CD4-positive, alpha-beta T cell treated with Interleukin-1 beta for 1 hour (primary cell): ENCODE measurements at regions not wholly inside any gene's neighbourhood (a gene's known extent, or its start where the extent isn't known, plus 50 kb on each side); places are given as distances from the start of the nearest gene placed in this dataset.

Experiments used
- DNase-seq, 2 donors: peaks; one replicate each; pipeline ENCODE4 v3.0.0-alpha.2; 2020 to 2022

DNA sequence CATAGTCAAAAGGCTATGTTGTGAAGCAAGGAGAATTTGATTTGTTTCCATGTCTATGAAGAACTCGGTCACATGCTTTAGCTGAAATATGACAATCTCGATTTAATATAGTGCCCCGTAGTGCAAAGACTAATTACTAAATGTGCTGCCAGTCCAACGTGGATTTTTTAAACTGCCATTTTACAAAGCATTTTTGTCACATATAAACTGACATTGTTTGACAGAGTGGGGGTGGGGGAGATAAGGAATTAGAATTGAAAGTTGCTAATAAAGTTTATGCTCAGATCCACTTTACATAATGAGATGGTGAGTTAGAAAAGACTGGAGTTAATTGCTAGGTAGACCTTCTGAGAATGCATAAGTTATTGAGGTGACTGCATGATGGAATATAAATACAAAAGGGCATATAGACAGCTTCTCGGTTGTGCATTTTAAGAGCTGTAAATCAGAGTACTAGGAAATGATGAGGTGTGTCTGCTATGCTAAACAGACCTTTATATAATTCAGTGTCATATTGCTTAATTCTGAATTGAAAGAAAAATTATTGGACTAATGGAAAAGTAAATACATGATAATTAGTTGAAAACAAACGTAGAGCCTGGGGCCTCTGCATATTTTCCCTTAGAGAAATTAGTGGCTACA lies 158.9 kb upstream of the MTNR1B start:
- DNase-seq = no peak

DNA sequence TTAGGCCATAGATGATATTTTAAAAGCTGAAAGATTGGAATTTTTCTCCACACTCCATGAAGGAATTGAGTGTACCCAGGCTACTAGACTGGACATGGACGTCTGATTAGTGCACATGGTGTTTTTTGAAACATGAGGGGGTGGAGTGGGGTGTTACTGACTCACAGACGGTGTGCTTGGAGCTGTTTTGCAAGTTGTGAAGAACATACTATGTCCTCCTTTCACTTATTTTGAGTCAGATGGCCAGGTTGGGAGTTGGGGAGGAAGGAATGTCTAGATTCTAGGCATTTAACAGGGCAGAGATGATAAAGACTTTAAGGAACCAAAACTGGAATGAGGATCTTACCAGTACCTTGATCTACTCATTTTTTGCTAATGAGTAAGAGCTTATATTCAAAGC lies 158.1 kb upstream of the MTNR1B start:
- no peak for DNase-seq

DNA sequence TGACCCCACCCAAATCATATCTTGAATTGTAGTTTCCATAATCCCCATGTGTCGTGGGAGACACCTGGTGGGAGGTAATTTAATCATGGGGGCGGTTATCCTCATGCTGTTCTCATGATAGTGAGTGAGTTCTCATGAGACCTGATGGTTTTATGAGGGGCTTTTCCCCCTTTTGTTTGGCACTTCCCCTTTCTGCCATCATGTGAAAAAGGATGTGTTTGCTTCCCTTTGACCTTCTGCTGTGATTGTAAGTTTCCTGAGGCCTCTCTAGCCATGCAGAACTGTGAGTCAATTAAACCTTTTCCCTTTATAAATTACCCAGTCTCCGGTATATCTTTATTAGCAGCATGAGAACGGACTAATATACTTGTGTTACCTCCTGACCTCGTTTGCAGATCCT lies 156.6 kb upstream of the MTNR1B start:
- no peak for DNase-seq

DNA sequence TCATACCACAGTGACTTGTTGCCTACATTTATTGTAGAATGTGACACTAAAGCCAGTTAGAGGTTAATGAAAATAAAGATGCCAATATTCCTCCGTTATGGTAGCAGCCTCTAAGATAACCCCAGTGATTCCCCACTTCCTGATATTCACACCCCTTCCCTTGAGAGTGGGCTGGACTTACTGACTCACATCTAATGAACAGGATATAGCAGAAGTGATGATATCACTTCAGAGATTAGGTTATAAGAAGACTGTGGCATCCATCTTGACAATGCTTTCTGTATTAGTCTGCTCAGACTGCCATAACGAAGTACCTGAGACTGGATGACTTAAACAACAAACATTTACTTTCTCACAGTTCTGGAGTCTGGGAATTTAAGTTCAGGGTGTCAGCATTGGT lies 149.6 kb upstream of the MTNR1B start:
- no peak for DNase-seq

DNA sequence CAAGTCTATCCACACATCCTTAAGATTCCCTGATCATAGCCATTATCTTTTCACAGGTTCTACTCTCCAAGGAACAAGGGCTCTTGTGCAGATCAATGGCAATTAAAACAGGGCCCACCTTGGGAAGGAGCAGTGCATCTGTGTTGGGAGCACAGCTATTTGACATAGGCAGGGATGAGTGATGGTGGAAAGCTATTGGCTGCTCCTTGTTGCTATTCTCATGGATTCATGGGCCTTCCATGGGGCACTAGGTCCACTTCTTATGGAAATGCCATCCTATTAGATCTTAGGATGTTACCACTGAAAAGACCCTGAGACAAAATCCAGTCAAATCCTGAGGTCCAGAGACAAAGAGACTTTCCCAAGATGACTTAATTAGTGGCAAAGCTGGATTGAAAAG lies 148.6 kb upstream of the MTNR1B start:
- DNase-seq = no peak

DNA sequence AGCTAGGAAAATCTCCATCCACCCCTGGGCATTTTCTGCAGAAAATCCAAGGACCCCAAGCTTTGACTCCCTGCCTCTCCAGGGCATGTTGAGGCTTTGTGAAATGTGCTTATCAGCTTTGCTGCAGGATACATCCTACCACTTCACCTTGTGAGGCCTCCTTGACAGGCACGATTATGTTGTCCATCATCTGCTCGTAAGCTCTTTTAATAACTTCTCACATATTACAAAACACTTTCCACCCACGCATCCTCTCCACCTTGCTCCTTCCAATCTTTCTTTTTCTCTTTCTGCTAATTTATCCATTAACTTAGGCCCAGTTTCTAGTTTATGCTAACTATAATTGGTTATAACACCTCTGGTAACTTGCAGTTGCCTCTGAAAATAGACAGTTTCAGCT lies 147.0 kb upstream of the MTNR1B start:
- no peak for DNase-seq

DNA sequence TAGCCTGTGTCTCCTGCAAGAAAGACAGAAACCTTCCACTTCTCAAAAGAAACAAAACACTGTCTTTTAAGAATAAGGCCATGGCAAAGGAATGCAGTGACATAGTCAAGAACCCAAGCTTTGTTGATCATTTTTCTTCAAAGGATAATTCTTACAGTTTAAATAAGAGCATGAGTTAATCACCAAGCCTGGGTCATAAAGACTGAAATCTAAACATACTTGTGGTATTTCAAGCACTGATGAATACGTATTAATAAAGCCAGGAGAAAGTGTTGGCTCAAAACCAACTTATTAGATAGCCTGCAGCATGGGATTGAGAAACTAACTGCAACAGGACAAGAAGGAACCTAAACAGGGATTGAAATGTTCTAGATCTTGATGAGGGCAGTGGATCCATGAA lies 143.3 kb upstream of the MTNR1B start:
- no peak for DNase-seq

DNA sequence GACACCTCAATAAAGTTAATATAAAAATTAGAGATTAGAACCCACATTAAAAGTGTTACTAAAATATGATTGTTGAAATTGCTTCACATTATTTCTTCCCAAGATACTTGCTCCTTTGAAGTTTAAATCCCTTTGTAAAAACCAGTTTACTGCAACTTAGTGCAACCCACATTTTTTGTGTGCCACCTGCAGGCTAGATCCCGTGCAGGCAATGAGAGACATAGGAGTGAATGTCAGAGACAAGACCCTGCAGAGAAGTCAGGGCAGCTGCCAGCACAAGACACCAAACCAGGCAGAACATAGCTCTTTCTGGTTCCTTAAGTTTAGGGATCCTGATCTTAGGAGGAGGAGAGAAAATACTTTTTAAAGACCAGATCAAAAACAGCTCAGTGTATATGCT lies 142.8 kb upstream of the MTNR1B start:
- DNase-seq = no peak

DNA sequence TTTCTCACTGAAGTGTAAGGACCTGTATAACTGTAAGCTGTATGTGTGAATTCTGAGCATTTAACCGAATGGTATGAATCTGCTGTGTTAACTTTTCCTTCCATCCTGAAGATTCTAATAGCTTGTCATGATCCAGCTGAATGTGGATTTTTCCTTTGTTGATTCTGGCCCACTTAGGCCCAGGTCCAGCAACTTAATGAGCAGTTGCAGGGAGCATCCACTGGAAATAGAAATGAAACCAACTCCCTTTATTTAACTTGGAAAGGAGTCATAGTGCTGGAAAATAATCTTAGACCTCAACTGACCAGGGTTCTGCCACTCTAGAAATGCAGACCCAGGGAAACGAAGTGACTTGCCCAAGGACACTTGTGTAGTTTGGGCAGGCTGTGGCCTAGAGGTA lies 142.3 kb upstream of the MTNR1B start:
- no peak for DNase-seq

DNA sequence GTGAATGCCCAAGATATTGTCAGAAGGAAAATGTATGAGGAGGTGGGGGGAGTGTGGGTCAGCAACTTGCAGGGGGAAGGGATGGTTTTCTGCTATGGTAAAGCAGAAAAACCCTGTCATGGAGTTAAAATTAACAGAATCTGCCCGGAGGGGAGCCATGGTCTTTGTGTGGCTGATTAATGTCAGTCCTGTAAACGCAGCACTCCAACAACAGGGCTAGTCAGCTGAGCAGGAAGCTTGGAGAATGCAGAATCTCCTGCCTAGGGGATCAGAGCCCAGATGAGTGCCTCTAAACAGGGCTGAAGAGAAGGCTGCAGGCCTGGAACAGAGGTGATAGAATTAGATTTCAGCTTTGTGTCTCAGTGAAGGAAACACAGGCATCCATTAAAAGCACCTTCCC lies 140.9 kb upstream of the MTNR1B start:
- DNase-seq = no peak

DNA sequence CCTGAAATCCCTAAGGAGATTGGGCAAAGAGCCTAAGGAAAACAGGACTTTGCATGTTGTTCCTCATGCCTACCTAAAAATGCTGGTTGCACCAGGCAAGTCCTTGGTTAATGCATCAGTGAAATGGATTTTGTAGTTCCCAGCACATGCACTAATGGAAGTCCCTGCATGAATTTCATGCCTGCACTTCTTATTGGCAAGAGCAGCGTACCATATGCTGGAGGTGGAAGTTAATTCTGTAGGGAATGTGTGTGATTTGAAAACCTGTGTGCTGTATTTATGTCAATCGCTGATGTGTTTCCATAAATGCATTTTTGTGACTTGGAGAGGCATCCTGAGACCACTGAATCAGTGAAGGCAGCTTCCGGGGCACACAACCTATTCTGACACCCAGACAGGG lies 140.3 kb upstream of the MTNR1B start:
- DNase-seq = no peak

DNA sequence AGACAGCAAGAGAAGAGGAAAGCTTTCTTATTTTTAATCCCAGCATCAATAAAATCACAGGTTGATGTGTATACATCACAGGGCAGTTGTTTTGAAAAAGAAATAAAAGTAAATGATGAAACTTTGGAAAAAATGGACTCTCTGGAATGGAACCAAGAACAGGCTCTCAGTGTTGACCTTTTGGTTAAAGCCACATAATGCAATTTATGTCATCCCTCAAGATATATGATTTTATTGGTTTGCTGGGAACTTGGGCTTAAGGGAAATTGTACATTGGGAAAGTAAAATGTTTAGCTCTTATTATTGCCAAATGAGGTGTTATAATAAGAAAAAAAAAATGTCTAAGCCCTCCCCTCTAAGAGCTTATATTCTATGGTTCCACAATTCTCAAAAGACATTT lies 139.8 kb upstream of the MTNR1B start:
- no peak for DNase-seq

DNA sequence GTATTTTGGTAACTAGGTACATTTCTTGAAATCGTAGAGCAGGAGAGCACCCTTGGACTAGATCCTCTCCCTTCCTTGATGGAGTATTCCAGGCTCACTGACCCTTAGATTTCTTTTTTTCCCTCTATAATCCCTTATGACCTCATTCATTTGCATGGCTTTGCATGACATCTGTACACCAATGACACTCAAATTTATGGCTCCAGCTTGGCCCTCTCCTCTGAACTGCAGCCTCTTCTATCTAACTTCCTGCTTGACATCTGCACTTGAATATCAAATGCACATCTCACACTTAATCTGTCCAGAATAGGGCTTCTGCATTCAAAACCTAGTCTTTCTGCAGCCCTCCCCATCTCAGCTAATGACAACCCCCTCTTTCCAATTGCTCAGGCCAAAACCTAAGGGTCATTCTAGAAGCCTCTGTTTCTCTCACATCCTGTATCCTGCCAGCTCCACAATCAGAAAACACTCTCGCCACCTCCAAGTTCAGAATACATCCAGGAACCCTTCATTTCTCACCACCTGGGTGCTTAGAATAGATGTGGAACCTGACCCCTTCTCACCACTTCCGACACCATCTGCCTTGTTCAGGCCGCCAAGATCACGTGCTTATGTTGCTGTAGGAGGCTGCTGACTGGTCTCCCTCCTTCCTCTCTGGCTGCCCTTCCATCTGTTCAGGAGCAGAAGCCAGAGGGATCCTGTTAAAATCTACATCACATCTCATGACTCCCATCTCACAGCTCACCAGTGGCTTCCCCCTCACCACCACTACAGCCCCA lies 138.9 kb upstream of the MTNR1B start:
- no peak for DNase-seq

DNA sequence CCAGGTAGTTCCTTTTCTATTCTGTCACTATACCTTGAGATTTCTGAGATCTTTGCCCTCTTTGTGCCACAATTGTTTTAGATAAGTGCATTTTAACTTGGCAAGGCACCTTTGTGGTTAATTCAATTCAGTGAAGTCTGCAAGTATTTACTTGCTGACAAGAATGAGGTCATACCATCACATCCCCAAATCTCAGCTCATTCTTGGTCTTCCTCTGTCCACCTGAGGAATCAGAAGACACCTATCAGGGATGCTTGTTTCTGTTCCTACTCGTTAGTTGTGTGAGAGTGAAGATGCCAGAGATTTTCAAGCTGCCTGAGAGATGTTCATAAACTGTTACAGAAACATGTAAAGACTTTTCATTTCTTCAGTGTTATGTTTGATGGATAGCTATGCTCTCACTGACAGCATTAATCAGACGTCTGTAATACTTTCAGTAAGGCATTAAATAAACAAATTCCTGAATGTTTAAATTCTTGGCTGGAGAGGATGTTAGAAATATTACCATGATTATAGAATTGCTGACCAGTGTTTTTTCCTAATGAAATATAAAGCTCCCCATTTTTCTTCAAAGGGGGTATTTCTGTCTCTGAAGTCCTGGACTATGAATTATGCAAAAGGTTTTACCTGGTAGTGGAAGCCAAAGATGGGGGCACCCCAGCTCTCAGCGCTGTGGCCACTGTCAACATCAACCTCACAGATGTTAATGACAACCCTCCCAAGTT lies 135.0 kb upstream of the MTNR1B start:
- DNase-seq = no peak

DNA sequence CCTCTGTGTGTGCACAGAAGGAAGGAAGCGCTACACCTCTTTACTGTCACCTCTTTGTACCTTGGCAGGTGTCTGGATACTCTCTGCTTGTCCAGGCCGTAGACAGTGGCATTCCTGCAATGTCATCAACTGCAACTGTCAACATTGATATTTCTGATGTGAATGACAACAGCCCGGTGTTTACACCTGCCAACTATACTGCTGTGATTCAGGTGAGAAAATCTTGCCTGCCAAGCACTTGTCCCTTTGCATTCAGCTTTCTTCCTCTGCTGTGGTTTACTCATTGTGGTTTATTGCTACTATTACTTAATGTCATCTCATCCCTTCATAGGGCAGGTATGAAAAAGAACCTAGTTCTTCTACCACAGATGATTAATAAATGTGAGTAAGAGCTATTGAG lies 131.9 kb upstream of the MTNR1B start:
- DNase-seq = no peak

DNA sequence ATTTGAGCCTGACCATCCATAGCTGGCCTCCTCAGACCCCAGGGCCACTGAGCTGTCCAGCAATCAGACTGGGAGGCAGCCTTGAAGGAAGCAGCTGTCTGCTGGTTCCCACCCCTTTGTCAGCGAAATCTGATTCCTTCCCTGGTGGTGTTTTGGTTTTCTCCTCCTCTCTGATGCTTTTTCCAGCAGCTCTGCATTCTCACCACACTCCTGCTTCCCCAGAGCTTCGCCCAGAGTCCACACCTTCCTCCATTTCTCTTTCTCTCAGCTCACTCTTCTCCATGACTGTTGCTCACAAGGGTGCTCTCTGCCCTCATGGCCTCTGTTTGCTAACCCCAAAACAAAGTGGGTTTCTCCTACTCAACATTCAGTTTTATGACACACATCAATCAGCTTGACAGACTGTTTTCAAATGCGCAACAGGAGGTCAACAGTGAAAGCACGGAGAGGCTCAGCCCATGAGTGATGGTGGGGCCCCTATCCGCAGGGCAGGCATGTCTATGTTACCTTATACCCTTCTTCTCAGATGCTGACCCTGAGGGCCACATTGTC lies 130.6 kb upstream of the MTNR1B start:
- no peak for DNase-seq

DNA sequence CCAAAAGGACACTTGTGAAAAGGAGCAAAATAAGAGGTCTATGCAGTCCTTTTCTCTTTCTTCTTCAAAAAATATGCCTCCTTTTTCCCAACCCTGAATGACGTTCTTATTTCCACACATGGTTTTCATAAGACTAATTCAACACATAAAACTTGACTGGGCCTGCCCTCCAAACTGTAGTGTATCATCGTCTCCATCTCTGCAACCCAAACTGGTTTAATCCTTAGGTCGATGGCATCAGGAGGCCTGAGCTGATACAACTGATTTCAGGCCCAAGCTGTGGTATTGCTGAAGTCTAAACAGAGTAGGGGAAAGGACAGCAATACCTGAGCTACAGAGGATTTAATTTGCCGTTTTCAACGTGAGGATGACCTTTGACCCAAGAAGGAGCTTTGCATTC lies 130.0 kb upstream of the MTNR1B start:
- no peak for DNase-seq

DNA sequence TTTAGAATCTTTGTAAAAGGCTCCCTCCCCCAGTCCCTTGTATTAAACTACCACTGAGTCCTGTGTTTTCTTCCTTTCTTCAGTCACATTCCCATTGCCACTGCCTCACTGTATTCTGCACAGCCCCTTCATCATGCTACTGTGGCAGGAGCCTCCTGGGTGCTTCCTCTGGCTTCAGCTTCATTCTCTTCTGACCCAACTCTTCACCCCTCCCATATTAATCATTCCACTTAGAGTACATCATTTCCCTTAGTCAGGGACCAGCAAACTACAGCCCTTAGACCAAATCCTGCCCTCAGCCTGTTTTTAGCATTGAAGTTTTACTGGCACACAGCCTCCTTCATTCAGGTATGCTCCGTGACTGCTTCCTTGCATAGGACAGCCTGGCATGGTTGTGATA lies 127.7 kb upstream of the MTNR1B start:
- DNase-seq = no peak

DNA sequence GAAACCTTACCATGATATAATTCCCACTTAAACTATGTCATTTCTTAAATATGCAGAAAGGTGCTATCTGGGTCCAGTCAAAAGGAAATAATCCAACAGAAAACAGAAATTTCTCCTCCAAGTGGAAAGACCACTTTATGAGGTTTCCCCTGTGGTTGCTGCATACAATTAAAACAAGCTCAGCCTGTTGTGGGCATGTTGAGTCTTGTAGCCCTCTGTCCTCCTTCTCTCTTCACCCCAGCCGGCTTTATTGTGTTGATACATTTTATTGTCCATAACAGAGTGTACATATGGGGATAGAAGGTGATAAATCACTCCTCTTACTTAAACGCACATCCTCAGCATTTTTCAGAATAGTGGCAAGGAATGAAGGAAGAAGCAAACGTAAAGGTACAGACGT lies 126.0 kb upstream of the MTNR1B start:
- DNase-seq = no peak

DNA sequence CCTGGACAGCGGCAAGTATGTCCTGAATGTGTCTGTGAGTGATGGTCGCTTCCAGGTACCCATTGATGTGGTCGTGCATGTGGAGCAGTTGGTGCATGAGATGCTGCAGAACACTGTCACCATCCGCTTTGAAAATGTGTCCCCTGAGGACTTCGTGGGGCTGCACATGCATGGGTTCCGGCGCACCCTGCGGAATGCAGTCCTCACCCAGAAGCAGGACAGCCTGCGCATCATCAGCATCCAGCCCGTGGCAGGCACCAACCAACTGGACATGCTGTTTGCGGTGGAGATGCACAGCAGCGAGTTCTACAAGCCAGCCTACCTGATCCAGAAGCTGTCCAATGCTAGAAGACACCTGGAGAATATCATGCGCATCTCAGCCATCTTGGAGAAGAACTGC lies 125.3 kb upstream of the MTNR1B start:
- no peak for DNase-seq

DNA sequence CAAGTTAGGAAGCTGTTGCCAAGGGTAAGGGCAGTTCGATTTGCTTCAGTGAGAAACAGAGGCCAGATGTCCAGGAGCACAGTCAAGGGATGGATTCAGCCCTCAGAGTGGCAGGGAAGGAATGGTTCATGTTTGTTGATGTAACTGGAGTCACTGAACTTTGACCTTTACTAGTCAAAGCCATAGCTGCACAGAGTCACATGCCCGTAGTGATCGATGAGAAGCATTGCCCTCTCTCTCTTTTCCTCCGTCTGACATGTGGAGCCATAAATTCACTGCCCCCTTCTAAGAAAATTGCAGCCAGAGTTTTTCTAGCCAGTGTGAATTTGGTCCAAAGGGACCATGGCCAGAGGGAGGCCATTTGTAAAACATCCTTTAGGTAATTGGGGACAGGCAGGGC lies 124.1 kb upstream of the MTNR1B start:
- no peak for DNase-seq

DNA sequence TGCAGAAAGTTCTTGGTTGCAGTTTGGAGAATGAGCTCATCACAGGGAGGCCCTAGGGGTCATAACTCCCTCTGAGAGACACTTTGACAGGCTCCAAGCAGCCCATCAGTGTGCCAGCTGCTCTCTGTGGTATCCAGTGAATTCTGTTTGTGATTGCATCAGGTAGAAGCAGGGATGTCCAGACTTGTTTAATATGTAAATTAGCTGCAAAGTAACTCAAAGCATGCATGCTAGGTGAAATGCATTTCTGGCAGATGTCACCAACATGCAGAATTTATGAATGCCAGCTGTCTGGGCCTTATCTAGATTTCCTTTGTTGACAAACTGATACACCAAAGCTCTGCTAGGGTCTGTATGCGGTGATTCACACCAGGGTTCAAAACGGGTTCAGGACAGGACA lies 123.6 kb upstream of the MTNR1B start:
- no peak for DNase-seq

DNA sequence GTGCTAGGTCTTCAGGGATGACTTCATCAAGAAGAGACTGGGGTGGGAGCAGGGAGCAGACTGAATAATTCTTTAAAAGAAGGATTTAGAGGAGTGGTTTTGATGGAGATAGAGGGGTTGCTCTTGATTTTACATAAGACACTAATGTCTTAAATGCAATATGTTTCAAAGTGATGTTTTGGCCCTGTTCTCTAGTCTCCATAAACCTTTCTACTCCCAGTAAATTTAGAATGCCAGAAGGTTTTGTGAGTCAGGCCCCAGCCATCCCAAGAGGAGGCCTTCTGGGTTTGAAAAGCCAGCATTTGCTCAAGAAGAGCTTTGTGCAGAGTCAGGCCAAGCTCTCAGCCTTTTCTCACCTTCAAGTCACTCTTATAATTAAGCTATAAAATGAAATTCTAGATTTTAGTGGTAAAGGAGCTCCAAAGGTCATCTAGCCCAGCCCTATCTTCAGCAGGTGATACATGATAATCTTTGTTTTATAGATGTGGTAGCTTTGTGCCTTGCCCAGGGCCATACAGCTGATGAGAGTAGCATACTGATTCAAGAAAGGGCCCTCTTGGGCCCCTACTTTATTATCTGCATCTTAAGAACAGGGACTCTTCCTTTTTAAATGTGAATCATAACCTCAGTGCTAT lies 122.8 kb upstream of the MTNR1B start:
- DNase-seq = no peak

DNA sequence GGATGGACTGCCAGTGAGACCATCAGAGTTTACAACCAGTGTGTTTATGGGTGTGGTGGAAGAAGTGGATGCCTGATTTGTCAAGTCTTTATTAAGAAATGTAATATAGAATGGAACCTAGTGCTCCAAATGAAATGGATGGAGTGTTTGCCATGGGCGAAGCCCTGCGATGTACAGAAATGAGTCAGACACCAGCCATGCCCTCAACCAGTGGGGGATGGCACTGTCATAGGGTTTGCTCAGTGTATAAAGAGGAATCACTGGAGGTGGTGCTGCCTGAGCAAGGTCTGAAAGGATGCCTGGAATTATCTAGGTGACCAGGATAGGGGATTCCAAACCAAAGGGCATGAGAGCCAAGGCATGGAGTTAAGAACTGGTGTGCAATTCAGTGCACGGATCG lies 120.9 kb upstream of the MTNR1B start:
- DNase-seq = no peak
